Heart right ventricle (tissue), 16 donors: ENCODE measurements at regions not wholly inside any gene's neighbourhood (a gene's known extent, or its start where the extent isn't known, plus 50 kb on each side); places are given as distances from the start of the nearest gene placed in this dataset.

Source experiments
- ATAC-seq, 8 donors: fragments of 200-7000 bp; cut with Tn5 transposase; one replicate each; pipeline ENCODE4 v1.9.1; 2020; ENCODE audit warnings: mild to moderate bottlenecking in 8 of 8, moderate library complexity in 8 of 8, moderate number of reproducible peaks in 1 of 8
- DNase-seq, 2 donors: peaks; one replicate each; pipeline ENCODE4 v3.0.0-alpha.2; 2020
- H3K27ac ChIP-seq, 10 donors: fragments of 200-600 bp; sonication (generic) in 2 of 10; one replicate each; pipeline versions ENCODE4 v1.5.0 to v1.8.0; 2020 to 2022; ENCODE audit warnings: mild to moderate bottlenecking in 3 of 10
- H3K27me3 ChIP-seq, 7 donors: fragments of 200-600 bp; one replicate each; pipeline ENCODE4 v1.8.0; 2021 to 2022; ENCODE audit warnings: mild to moderate bottlenecking in 2 of 7
- H3K36me3 ChIP-seq, 9 donors: fragments of 200-600 bp; sonication (generic) in 1 of 9; one replicate each; pipeline versions ENCODE4 v1.5.0 to v1.8.0; 2020 to 2022; ENCODE audit warnings: mild to moderate bottlenecking in 2 of 9
- H3K4me1 ChIP-seq, 9 donors: fragments of 200-600 bp; sonication (generic) in 1 of 9; one replicate each; pipeline versions ENCODE4 v1.5.0 to v1.8.0; 2020 to 2022; ENCODE audit warnings: mild to moderate bottlenecking in 4 of 9
- H3K4me3 ChIP-seq, 10 donors: fragments of 200-600 bp; sonication (generic) in 2 of 10; one replicate each; pipeline versions ENCODE4 v1.5.0 to v1.8.0; 2020 to 2022; ENCODE audit warnings: mild to moderate bottlenecking in 7 of 10, moderate library complexity in 2 of 10
- H3K9me3 ChIP-seq, 11 donors: fragments of 200-600 bp in 10 of 11; sonication (generic) in 2 of 11; one replicate each; pipeline versions ENCODE4 v1.5.0 to v1.8.0; 2013 to 2022; ENCODE audit warnings: mild to moderate bottlenecking in 2 of 11, control low read depth in 1 of 11, moderate library complexity in 1 of 11
- CTCF ChIP-seq, 9 donors: fragments of 200-600 bp; sonication (generic) in 2 of 9; IDR thresholded peaks; one replicate each; pipeline versions ENCODE4 v1.5.0 to v1.8.0; 2021 to 2022; ENCODE audit warnings: antibody characterized with exemption in 9 of 9, mild to moderate bottlenecking in 5 of 9, moderate library complexity in 1 of 9
- WGBS, 2 donors: extraction: QIAGEN DNeasy Blood & Tissue Kit; methylation state at CpG; one replicate each; pipeline ENCODE4 v1.1.7; 2013; ENCODE audit warnings: inconsistent platforms in 1 of 2; 5-methylcytosine and 5-hydroxymethylcytosine counted together
- intact Hi-C, 10 donors: fragments of 100-400 bp; cut with DNase I; formaldehyde crosslinking; loops; one replicate each; pipeline versions ENCODE4 v1.11.1 to v1.14.2; 2022
- donor health status: Arrhythmogenic right ventricular cardiomyopathy.
- donor health status: ischemic (EF 13 %, LVEDD 7.1; RV severe dilation, severe dysfunction).
- donor health status: healthy with polysubstance abuse.
- donor health status: DM: no; HTN: yes; CAD: no.
- donor health status: DM: no; HTN: no; CAD: no.
- donor health status: ischemic (EF 25% LVEDD 6.9; RV normal size, moderate dysfunction).
- donor health status: ischemic (EF 25% LVEDD 5.7; RV mildly dilated, moderate dysfunction).
- donor health status: healthy.
- donor health status: DM: yes; HTN: yes; CAD: no.
- donor health status: Ischemic cardiomyopathy.
- donor health status: ischemic (EF 35%, LVEDD 5.7; RV mildly dilated, moderate dysfunction).
- donor health status: nonischemic (EF 11% LVEDD 7.7; RV severe dilation, severe dysfunction).
- donor health status: DM: yes; HTN: yes; CAD: no.
- donor health status: PGD.
- donor health status: ischemic (EF 29% LVEDD 5.4; RV normal size, mild dysfunction).
- donor health status: nonischemic (EF 23%, LVEDD 6.1; RV moderate dilation, normal function).

- no peak for TF ChIP-seq CTCF (IDR thresholded peaks at IDR 0.05)
- Histone ChIP-seq H3K36me3 (no peaks in the 10 kb centered on the region), H3K9me3 (no peaks in the 10 kb centered on the region), H3K27ac (no peak overlapping the region), H3K4me1 (peaks cover 5 to 32% (median 21%) of the 10 kb centered on the region in 9 donors), H3K4me3 (no peak overlapping the region), H3K27me3 (no peaks in the 10 kb centered on the region)
- intact Hi-C loops = no loop called here
- WGBS, 2 donors = 68 to 71% methylated on average over 3 of the region's 3 CpGs
- ATAC-seq = peak in 1 of 8 donors; percentile 30
- DNase-seq = no peak
Observed at GRCh38 chr5:68418201-68418600, 202.6 kb downstream of the PIK3R1 start.

- intact Hi-C loops = no loop called here
- Histone ChIP-seq H3K4me3 (no peak overlapping the region), H3K27me3 (no peaks in the 10 kb centered on the region), H3K9me3 (no peaks in the 10 kb centered on the region), H3K27ac (no peak overlapping the region), H3K36me3 (no peaks in the 10 kb centered on the region), H3K4me1 (peaks cover 5 to 32% (median 21%) of the 10 kb centered on the region in 9 donors)
- DNase-seq (no peak), ATAC-seq (no peak)
- no peak for TF ChIP-seq CTCF (IDR thresholded peaks at IDR 0.05)
- WGBS, 2 donors = 91 to 93% methylated on average over 3 of the region's 3 CpGs
Observed at GRCh38 chr5:68418680-68419079, 203.1 kb downstream of the PIK3R1 start.

GRCh38 chr5:68419081-68419636 is 203.6 kb downstream of the PIK3R1 start:
- no peak overlapping the region for H3K4me3 ChIP-seq
- H3K27ac ChIP-seq = no peak overlapping the region
- H3K36me3 ChIP-seq = no peaks in the 10 kb centered on the region
- intact Hi-C loops = no loop called here
- ATAC-seq = no peak
- no peak for DNase-seq
- no peaks in the 10 kb centered on the region for H3K27me3 ChIP-seq
- peaks cover 5 to 32% (median 21%) of the 10 kb centered on the region in 9 donors for H3K4me1 ChIP-seq
- TF ChIP-seq CTCF (IDR thresholded peaks at IDR 0.05) = no peak
- 93 to 94% methylated on average over 4 of the region's 4 CpGs for WGBS, 2 donors
- H3K9me3 ChIP-seq = no peaks in the 10 kb centered on the region

GRCh38 chr5:68419637-68420452 is 204.3 kb downstream of the PIK3R1 start:
- no peak overlapping the region for H3K4me3 ChIP-seq
- H3K4me1 ChIP-seq = peaks cover 5 to 37% (median 21%) of the 10 kb centered on the region in 9 donors
- WGBS, 2 donors = 65 to 67% methylated on average over 8 of the region's 8 CpGs
- H3K27ac ChIP-seq = no peak overlapping the region
- DNase-seq (peak in 1 of 2 donors; percentile 18), ATAC-seq (peak; percentile 20 to 74 (median 40))
- TF ChIP-seq CTCF (IDR thresholded peaks at IDR 0.05) = no peak
- no peaks in the 10 kb centered on the region for H3K27me3 ChIP-seq
- no peaks in the 10 kb centered on the region for H3K9me3 ChIP-seq
- no peaks in the 10 kb centered on the region for H3K36me3 ChIP-seq
- intact Hi-C loops = no loop called here
